HG03378 (cell line): ENCODE measurements at regions not wholly inside any gene's neighbourhood (a gene's known extent, or its start where the extent isn't known, plus 50 kb on each side); places are given as distances from the start of the nearest gene placed in this dataset.

Source experiments
- ATAC-seq: cut with Tn5 transposase; IDR thresholded peaks from one replicate; pipeline ENCODE4 v1.9.1; 2021; ENCODE audit warnings: mild to moderate bottlenecking, moderate library complexity; ENCODE audit not compliant: unreplicated experiment

DNA sequence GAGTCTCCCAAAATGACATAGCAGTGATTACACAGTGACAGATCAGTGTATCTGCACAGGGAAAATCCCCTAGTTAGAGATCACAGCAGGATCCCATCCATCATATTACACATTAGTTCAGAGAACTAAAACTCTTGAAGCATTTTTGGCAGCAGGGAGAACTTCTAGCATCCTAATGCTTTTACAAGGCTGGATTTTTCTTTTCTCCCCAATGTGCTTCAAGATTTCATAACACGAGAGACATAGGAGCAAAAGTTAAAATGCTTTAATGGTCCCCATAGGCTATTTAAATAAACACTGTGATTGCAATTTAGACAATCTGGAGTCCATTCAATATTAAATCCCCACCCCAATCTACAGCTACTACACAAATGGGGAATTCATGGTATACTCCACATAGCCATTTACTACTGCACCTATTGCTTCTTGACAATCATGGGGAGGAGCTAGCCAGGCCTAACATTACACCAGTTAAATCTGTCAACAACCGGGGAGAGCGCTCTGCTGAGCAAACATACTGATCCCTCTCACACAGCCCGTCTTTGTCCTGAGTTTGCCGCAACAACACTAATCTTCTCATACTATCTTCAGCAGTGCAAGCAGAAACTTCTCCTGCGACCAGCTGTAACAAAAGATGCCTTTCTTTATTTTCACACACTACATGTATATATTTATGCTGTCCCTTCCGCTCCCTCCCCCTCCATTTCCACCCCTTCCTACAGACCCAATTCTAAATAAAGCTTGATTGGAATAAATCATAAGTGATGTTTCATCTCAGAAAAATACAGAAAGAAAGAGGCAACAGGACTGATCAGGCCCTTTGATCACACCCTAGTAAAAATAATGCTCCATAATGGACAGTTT is 120.3 kb upstream of the SOX5 start:
- ATAC-seq = no peak

GRCh38 chr12:24066865-24067264 is 117.4 kb upstream of the SOX5 start:
- ATAC-seq = no peak

DNA sequence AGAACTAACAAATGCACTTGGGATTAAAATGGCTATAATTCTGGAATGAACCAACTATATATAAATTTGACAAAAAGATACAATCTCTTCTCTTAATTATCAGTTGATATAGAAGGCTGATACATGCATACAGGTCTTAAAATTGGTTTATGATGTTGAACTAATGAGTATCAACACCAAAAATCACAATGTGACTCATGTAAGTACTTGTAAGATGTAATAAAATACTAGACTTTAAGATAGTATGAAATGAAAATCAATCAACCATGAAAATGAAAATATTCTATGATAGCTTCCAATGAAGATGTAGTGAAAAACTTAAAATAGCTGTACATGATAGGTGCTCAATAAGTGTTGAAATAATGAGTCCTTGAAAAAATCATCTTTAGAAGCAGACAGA is 116.6 kb upstream of the SOX5 start:
- no peak for ATAC-seq

DNA sequence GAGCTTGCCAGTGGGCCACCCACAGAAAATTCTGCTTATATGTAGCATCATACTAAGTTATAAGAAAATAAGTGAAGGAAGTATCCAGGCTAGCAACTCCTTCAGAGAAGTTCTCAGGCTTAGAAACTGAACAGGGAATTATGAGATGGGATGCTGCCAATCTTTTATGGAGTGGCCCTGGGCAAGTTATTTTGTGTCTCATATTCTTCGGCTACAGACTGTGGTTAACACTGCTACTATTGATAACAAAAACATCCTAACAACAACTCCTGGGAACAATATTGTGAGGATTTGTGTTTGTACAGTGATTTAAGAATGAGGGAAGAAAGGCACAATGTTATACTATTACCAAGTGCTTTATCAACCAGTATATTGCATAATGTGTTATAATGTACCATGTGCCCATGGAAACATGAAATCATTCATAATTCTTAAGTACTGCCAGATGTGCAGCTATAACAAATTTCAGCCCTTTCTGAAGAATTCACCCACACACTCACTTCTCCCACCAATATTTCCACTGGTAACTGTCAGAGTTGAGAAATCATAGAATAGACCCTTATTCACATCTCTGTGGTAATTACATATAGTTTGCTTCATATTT is 113.3 kb upstream of the SOX5 start:
- ATAC-seq = no peak

- no peak for ATAC-seq
Observed at GRCh38 chr12:24060089-24060488, 110.6 kb upstream of the SOX5 start.

GRCh38 chr12:24057920-24058476 is 108.5 kb upstream of the SOX5 start:
- no peak for ATAC-seq

DNA sequence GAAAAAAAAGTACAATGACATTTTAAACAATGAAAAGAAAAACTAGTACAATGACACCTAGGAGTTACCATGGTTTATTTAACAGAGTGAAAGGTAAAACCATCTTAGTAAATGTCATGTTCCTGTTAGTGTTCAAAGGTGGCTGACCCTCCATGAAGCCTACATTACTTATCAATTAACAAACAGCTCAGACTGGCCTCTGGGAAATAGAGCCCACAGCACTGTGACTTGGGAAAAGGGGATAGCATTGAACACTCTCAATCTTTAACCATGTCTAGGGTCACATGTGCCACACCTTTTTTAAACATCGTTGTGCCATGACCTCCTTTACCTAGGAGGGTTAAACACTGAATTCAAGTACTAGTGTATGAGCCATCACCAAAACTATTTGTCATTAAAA is 106.3 kb upstream of the SOX5 start:
- no peak for ATAC-seq

DNA sequence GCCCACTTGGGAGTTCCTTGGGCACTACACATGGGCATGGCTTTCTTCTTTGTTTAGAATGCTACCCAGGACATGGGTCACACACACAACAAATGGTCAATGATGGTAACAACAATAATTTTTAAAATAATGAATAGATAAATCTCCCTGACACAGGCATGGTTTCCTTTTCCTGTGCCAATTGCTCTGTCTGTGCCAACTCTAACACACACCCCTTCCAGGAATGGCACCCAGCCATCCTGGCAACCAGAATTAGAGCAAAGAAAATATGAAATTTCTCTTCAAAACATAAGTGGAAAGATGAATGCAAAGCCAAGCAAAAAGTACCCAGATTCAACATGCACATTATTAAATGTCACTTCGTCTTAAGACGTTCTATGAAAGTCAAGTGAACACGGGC is 104.9 kb upstream of the SOX5 start:
- no peak for ATAC-seq

GRCh38 chr12:24049728-24050127 is 100.3 kb upstream of the SOX5 start:
- no peak for ATAC-seq

DNA sequence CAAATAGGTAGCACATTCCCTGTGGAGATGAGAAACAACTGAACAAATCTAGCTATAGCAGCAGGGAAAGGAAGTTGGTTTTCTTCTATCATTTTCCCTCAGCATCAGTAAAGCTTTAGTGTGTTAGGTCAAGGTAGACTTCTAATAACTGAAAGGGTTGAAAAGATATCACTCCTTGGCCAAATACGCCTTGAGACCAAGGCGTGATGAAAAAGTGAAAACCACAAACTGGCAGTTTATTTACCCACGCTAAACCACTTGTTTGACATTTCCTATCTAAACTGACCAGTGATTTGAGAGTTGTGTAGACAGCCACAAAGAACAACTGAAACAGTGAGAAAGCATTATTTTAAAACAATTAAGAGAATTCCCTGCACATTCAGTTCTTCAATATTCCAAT is 99.6 kb upstream of the SOX5 start:
- ATAC-seq = no peak

DNA sequence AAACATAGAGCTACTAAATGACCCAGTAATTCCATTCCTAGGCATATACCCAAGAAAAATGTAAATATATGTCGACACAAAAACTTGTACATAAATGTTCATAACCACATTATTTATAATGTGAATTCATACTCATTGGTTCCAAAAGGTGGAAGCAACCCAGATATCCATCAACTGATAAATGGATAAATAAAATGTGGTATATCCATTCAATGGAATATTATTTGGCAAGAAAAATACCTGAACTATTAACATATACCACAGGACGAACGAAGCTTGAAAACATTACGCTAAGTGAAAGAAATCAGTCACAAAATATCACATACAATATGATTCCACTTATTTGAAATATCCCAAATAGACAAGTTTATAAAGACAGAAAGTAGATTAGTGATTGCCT is 99.0 kb upstream of the SOX5 start:
- ATAC-seq = no peak

DNA sequence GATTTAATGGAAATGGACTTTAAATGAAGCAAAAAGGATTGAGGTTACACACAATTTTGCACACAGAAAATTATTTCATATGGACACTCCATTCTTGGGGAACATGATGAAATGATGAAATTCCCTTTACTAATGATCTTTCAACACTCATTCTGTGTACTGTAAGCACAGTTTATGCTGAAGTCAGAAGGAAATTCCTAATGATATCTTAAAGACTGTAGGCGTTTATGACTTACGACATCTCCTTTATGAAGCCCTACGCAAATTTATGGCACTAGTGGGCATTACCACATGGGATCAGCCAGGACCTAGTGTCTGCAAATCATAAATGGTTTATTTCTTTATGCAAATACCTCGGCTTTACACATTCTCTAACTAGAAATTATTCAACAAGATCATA is 97.9 kb upstream of the SOX5 start:
- no peak for ATAC-seq

- ATAC-seq = no peak
Observed at GRCh38 chr12:24045816-24046257, 96.4 kb upstream of the SOX5 start.

GRCh38 chr12:24044941-24045703 is 95.7 kb upstream of the SOX5 start:
- no peak for ATAC-seq

GRCh38 chr12:24042651-24043050 is 93.2 kb upstream of the SOX5 start:
- no peak for ATAC-seq

- ATAC-seq = no peak
Observed at GRCh38 chr12:24039113-24039525, 89.6 kb upstream of the SOX5 start.

DNA sequence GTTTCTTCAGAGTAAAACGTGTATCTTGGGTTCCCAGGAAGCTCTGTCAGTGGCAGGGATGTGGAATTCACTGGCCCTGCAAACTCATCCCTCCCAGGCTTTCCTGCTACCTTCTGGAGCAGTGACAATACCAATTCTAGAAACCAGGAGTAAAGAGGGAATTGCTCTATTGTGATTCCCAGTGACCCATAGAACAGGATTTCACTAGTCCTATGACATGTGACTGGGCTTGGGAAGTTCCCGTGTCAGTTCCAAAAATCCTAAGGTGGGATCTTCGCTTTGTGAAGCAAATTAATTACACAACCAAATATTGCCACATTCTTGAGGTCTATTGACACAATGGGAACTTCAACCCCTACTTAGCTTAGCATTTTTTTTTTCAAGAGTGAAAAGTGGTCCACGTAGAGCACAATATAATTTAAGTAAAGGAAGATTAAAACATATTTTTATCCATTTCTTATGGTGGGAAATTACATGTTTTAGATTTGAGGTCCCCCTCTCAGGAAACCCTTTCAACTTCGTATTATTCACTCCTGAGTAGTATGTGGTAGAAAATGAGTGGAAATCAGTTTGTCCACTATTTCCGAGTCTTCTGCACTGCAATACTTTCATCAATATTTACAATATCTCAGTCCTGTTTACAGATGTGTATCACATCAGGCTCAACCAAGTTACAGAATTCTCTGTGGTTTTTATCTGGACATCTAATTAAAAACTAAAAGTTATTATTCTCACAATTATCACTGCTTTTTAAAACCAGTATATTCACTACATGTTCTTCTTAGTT is 88.9 kb upstream of the SOX5 start:
- no peak for ATAC-seq

DNA sequence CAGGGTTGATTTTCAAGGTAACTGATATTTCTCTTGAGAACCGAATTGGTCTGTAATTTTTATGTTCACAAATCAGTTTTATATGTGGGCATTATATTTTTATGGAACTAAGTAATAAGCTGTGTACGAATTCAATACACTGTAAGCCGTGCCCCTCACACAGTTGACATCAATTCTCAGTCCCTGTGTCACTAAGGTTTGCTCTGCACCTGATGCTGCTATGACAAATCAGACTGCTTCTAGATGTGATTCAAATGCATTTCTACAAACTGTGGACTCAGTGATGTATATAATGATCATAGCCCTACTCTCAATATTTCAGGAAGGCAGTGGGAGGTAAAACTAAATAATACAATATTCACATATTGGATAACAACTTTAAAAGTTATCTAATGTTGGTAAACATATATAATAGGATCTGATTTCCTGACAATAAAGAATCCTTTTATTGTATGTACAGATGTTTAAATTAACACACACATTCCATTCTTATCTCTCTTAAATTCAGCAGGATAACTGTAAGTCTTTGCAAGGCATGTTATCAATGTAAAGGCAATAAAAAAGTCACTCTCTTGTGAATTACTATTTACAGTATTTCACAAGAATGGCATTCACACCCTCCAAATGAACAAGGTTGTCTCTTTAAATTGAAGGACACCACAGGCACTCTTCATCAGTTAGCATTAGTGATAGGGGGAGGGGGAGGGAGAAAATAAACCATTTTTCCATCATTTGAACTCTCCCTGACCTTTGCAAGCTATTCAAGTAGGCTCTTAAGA is 87.2 kb upstream of the SOX5 start:
- no peak for ATAC-seq

DNA sequence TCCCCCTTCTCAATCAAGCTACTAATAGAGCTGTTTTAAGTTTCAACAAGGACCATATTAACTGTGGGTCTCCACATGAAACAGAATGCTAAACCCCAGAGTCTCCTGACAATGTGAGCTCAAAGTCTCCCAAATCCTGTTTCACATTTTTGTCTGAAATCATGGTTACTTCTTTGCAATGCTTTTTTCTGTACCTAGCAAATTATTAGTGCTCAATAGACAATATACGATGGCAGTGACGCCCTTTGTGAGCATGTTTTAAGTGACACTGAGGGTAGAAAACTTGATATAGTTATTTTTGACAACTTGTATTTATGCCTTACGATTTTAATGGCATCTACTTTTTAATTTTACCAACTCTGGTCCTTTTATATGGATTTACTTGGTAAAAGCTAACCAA is 85.4 kb upstream of the SOX5 start:
- ATAC-seq = no peak

- ATAC-seq = no peak
Observed at GRCh38 chr12:24034160-24034559, 84.7 kb upstream of the SOX5 start.
